H1 (cell line): ENCODE measurements at regions not wholly inside any gene's neighbourhood (a gene's known extent, or its start where the extent isn't known, plus 50 kb on each side); places are given as distances from the start of the nearest gene placed in this dataset.

ENCODE experiments used
- CTCF ChIA-PET: fragments of 300-600 bp; sonication (Branson Sonifier 250); formaldehyde crosslinking; loops from one replicate; lab custom pipeline; 2021; ENCODE audit not compliant: partially characterized antibody; lab: Charles Lee
- POLR2A ChIA-PET: fragments of 300-600 bp; sonication (Branson Sonifier 250); formaldehyde crosslinking; loops from one replicate; lab custom pipeline; 2021; ENCODE audit warnings: inconsistent platforms; ENCODE audit not compliant: partially characterized antibody; lab: Charles Lee
- DNase-seq, 2 experiments: peaks; one replicate each; pipeline versions ENCODE4 v3.0.0 to v3.0.0-alpha.2; 2010 to 2022; ENCODE audit warnings: low spot score in 2 of 2, low read depth in 1 of 2, mixed read lengths in 1 of 2
- FAIRE-seq: peaks from 2 replicates; lab custom pipeline; 2011; peaks lifted over from hg19 to GRCh38; lab: Jason Lieb, UNC
- H2AFZ ChIP-seq: 2 replicates; pipeline ENCODE4 v1.8.1; 2012; ENCODE audit warnings: low read length, inconsistent platforms
- H2AK5ac ChIP-seq: 2 replicates; pipeline ENCODE4 v1.6.1; 2013; ENCODE audit warnings: low read depth, low read length
- H2BK120ac ChIP-seq: replicated peaks from 2 replicates; pipeline ENCODE3; 2013; ENCODE audit warnings: low read depth, low read length, inconsistent platforms
- H2BK12ac ChIP-seq: 2 replicates; pipeline ENCODE4 v1.6.1; 2013; ENCODE audit warnings: low read depth, low read length
- H2BK15ac ChIP-seq: 2 replicates; pipeline ENCODE4 v1.6.1; 2013; ENCODE audit warnings: low read length
- H2BK20ac ChIP-seq: 2 replicates; pipeline ENCODE4 v1.6.1; 2013; ENCODE audit warnings: low read length
- H2BK5ac ChIP-seq: 2 replicates; pipeline ENCODE4 v1.6.1; 2013; ENCODE audit warnings: low read depth, low read length
- H3K14ac ChIP-seq: 2 replicates; pipeline ENCODE4 v1.6.1; 2013; ENCODE audit warnings: inconsistent platforms; ENCODE audit not compliant: insufficient read length
- H3K18ac ChIP-seq: 2 replicates; pipeline ENCODE4 v1.6.1; 2013; ENCODE audit warnings: low read length; ENCODE audit errors: extremely low read depth
- H3K23ac ChIP-seq: 2 replicates; pipeline ENCODE4 v1.6.1; 2013; ENCODE audit warnings: inconsistent platforms; ENCODE audit not compliant: insufficient read length
- H3K23me2 ChIP-seq: 2 replicates; pipeline ENCODE4 v1.6.1; 2013; ENCODE audit warnings: low read depth, low read length
- H3K27ac ChIP-seq: 2 replicates; pipeline ENCODE4 v1.6.1; 2011; ENCODE audit warnings: low read depth, low read length, inconsistent platforms
- H3K27me3 ChIP-seq, 4 experiments: replicated peaks in 1 of 4; 1 replicate in 1 of 4; 2 replicates in 3 of 4; pipeline versions ENCODE4 v1.6.1 to v1.8.1; 2011 to 2013; ENCODE audit warnings: low read length in 3 of 4, mild to moderate bottlenecking in 3 of 4, inconsistent platforms in 2 of 4, mixed read lengths in 2 of 4, moderate library complexity in 1 of 4; ENCODE audit not compliant: control insufficient read depth in 3 of 4, insufficient read depth in 3 of 4; ENCODE audit errors: extremely low read depth in 1 of 4
- H3K36me3 ChIP-seq, 4 experiments: 2 replicates each; pipeline versions ENCODE4 v1.6.1 to v1.8.1; 2011 to 2013; ENCODE audit warnings: mild to moderate bottlenecking in 4 of 4, low read length in 3 of 4, moderate library complexity in 2 of 4, control low read depth in 1 of 4, inconsistent platforms in 1 of 4; ENCODE audit not compliant: insufficient read depth in 4 of 4, control insufficient read depth in 2 of 4
- H3K4ac ChIP-seq: replicated peaks from 2 replicates; pipeline ENCODE3; 2013; ENCODE audit warnings: low read length, low read depth, mixed read lengths, inconsistent platforms; ENCODE audit not compliant: insufficient read length
- H3K4me1 ChIP-seq, 4 experiments: replicated peaks in 1 of 4; 1 replicate in 1 of 4; 2 replicates in 3 of 4; pipeline versions ENCODE4 v1.6.1 to v1.8.1; 2011 to 2013; ENCODE audit warnings: low read length in 3 of 4, inconsistent platforms in 2 of 4, mixed read lengths in 1 of 4; ENCODE audit not compliant: insufficient read depth in 4 of 4, control insufficient read depth in 3 of 4
- H3K4me2 ChIP-seq, 2 experiments: 2 replicates each; pipeline versions ENCODE4 v1.6.1 to v1.8.1; 2011 to 2013; ENCODE audit warnings: low read depth in 2 of 2, low read length in 2 of 2, control low read depth in 1 of 2, inconsistent platforms in 1 of 2, mild to moderate bottlenecking in 1 of 2; ENCODE audit not compliant: insufficient read depth in 1 of 2
- H3K4me3 ChIP-seq, 4 experiments: fragments of 200-600, 300-600 bp in 1 of 4; sonication (generic), shearing (Covaris generic), sonication (Bioruptor Twin) in 1 of 4; 2 replicates each; pipeline versions ENCODE4 v1.5.1 to v1.8.1; 2011 to 2016; ENCODE audit warnings: low read length in 4 of 4, low read depth in 3 of 4, control low read depth in 2 of 4, inconsistent platforms in 2 of 4, mild to moderate bottlenecking in 2 of 4, mixed read lengths in 1 of 4, moderate library complexity in 1 of 4; ENCODE audit not compliant: insufficient read depth in 2 of 4; ENCODE audit errors: extremely low read depth in 1 of 4
- H3K56ac ChIP-seq: replicated peaks from 2 replicates; pipeline ENCODE3; 2013; ENCODE audit warnings: low read depth, mild to moderate bottlenecking, mixed read lengths, low read length, inconsistent platforms; ENCODE audit not compliant: insufficient read length
- H3K79me1 ChIP-seq: 2 replicates; pipeline ENCODE4 v1.6.1; 2013; ENCODE audit warnings: low read depth, low read length, control low read depth
- H3K79me2 ChIP-seq, 2 experiments: 2 replicates each; pipeline versions ENCODE4 v1.6.1 to v1.8.1; 2012 to 2013; ENCODE audit warnings: low read length in 2 of 2, mild to moderate bottlenecking in 2 of 2, inconsistent platforms in 1 of 2; ENCODE audit not compliant: insufficient read depth in 2 of 2, control insufficient read depth in 1 of 2
- H3K9ac ChIP-seq, 4 experiments: replicated peaks in 1 of 4; 1 replicate in 1 of 4; 2 replicates in 3 of 4; pipeline versions ENCODE4 v1.6.1 to v1.8.1; 2011 to 2013; ENCODE audit warnings: low read depth in 3 of 4, low read length in 3 of 4, control low read depth in 2 of 4, mild to moderate bottlenecking in 2 of 4, moderate library complexity in 2 of 4, inconsistent platforms in 1 of 4; ENCODE audit errors: extremely low read depth in 1 of 4
- H3K9me3 ChIP-seq, 2 experiments: 2 replicates each; pipeline versions ENCODE4 v1.6.1 to v1.8.1; 2012 to 2013; ENCODE audit warnings: mild to moderate bottlenecking in 2 of 2, moderate library complexity in 2 of 2, control low read depth in 1 of 2, inconsistent platforms in 1 of 2, low read depth in 1 of 2, low read length in 1 of 2, mixed read lengths in 1 of 2; ENCODE audit not compliant: insufficient read depth in 2 of 2
- H4K20me1 ChIP-seq, 2 experiments: replicated peaks in 1 of 2; 2 replicates each; pipeline versions ENCODE3 to v1.8.1; 2011 to 2013; ENCODE audit warnings: inconsistent platforms in 2 of 2, low read length in 2 of 2, mild to moderate bottlenecking in 1 of 2; ENCODE audit not compliant: insufficient read depth in 2 of 2, control insufficient read depth in 1 of 2
- H4K5ac ChIP-seq: 2 replicates; pipeline ENCODE4 v1.6.1; 2013; ENCODE audit warnings: low read length, low read depth, mixed read lengths, inconsistent platforms; ENCODE audit not compliant: insufficient read length
- H4K8ac ChIP-seq: 2 replicates; pipeline ENCODE4 v1.8.0; 2013; ENCODE audit warnings: mild to moderate bottlenecking, moderate library complexity, low read length, inconsistent platforms; ENCODE audit not compliant: insufficient read depth; ENCODE audit errors: extremely low read depth
- H4K91ac ChIP-seq: replicated peaks from 2 replicates; pipeline ENCODE3; 2013; ENCODE audit warnings: low read length, mixed read lengths, inconsistent platforms; ENCODE audit not compliant: insufficient read length
- CHD1 ChIP-seq: IDR thresholded peaks from 2 replicates; pipeline ENCODE4 v1.6.1; 2012; ENCODE audit warnings: low read depth, low read length, improper control_type of control experiment
- GTF2F1 ChIP-seq: IDR thresholded peaks from 2 replicates; pipeline ENCODE4 v1.6.1; 2012; ENCODE audit warnings: low read depth, low read length, improper control_type of control experiment, borderline replicate concordance
- HDAC2 ChIP-seq, 2 experiments: fragments of 300-600 bp in 1 of 2; sonication (generic) in 1 of 2; IDR thresholded peaks; 2 replicates each; pipeline ENCODE4 v1.6.1; 2011 to 2012; ENCODE audit warnings: low read depth in 2 of 2, low read length in 2 of 2, mild to moderate bottlenecking in 2 of 2, moderate library complexity in 2 of 2, borderline replicate concordance in 1 of 2, inconsistent platforms in 1 of 2

GRCh38 chr12:105949391-105949790, 189.4 kb downstream of the NUAK1 start:
- no peak overlapping the region for H3K4me3 ChIP-seq
- H3K4me1 ChIP-seq = no peaks in the 10 kb centered on the region
- H3K56ac ChIP-seq = no peak overlapping the region
- no peak overlapping the region for H2BK5ac ChIP-seq
- H2AK5ac ChIP-seq = no peak overlapping the region
- no peak overlapping the region for H4K5ac ChIP-seq
- no peaks in the 10 kb centered on the region for H3K36me3 ChIP-seq
- H3K18ac ChIP-seq = no peak overlapping the region
- H3K9ac ChIP-seq = no peak overlapping the region
- no peak overlapping the region for H2BK12ac ChIP-seq
- no peaks in the 10 kb centered on the region for H3K9me3 ChIP-seq
- no peak overlapping the region for H3K14ac ChIP-seq
- CTCF ChIA-PET = no interaction called here
- no peaks in the 10 kb centered on the region; the same call in 1 of the 2 replicates for H3K23me2 ChIP-seq
- no peak overlapping the region for H3K4ac ChIP-seq
- H3K27ac ChIP-seq = no peak overlapping the region
- H4K8ac ChIP-seq = no peak overlapping the region
- H2BK15ac ChIP-seq = no peak overlapping the region
- FAIRE-seq = no peak
- H2AFZ ChIP-seq = no peak overlapping the region
- H4K20me1 ChIP-seq = no peaks in the 10 kb centered on the region
- H4K91ac ChIP-seq = no peak overlapping the region
- TF ChIP-seq GTF2F1 = no peak
- TF ChIP-seq HDAC2 (IDR thresholded peaks at IDR 0.05; ENCODE audit: borderline replicate concordance in 1 of 2, low read depth in 2 of 2, low read length in 2 of 2) = no peak
- no peak for TF ChIP-seq CHD1
- TF ChIP-seq, all 59 proteins: peak for 0
- Histone ChIP-seq H3K27me3 (no peaks in the 10 kb centered on the region), H2BK20ac (no peak overlapping the region), H3K79me2 (no peaks in the 10 kb centered on the region), H3K4me2 (no peak overlapping the region), H3K79me1 (no peaks in the 10 kb centered on the region), H2BK120ac (no peak overlapping the region), H3K23ac (no peak overlapping the region)
- POLR2A ChIA-PET = no interaction called here
- no peak for DNase-seq
